Stimulated activated CD8-positive, alpha-beta memory T cell treated with anti-CD3 and anti-CD28 coated beads, Interleukin-15, amount 100 ng/mL, for 1 hour (primary cell): ENCODE measurements at regions not wholly inside any gene's neighbourhood (a gene's known extent, or its start where the extent isn't known, plus 50 kb on each side); places are given as distances from the start of the nearest gene placed in this dataset.

ENCODE experiments used
- DNase-seq: peaks from one replicate; pipeline ENCODE4 v3.0.0-alpha.2; 2020; ENCODE audit warnings: low read depth

- DNase-seq, result no peak
Observed at GRCh38 chr1:239539051-239539450, 152.7 kb downstream of the CHRM3 start.

GRCh38 chr1:239539812-239540211, 153.4 kb downstream of the CHRM3 start:
- no peak for DNase-seq

- no peak for DNase-seq
Observed at GRCh38 chr1:239543873-239544272, 157.5 kb downstream of the CHRM3 start.

GRCh38 chr1:239545466-239545865, 159.1 kb downstream of the CHRM3 start:
- DNase-seq, result no peak

- no peak for DNase-seq
Observed at GRCh38 chr1:239547987-239548386, 161.6 kb downstream of the CHRM3 start.

- DNase-seq, result no peak
Observed at GRCh38 chr1:239550178-239550577, 163.8 kb downstream of the CHRM3 start.

DNA sequence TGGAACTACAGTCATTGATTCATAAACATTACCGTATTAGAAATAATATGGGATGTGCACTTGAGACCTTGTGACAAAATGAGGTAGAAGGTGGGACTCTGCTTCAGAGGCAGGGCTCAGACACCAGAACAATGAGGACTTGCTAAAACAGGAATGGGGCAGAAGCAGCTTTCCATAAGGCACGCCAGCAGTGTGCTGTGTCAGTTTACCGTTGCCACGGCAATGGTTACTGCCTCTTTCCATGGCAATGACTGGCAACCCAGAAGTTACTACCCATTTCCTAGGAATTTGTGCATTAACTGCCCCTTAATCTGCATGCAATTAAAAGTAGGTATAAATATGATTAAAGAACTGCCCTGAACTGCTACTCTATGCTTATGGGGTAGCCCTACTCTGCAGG, 169.0 kb downstream of the CHRM3 start:
- DNase-seq, result no peak

DNA sequence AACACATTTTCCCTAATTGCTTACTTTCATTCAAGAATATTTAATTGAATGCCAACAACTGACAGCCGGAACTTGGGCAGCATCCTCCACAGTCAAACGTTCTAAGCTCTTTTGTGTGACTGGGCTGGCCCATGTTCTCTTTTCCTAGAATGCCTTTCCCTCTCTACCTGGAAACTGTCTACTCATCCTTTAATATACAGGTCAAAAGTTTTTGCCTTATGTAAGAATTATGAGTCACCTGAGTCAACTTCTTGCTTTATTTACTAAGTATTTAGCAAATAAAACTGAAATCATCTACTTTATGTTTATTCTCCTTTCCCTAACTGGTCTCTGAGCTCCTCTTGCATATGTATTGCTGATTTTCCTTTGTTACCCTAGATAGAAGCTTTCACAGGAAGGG, 172.2 kb downstream of the CHRM3 start:
- DNase-seq, result no peak

DNA sequence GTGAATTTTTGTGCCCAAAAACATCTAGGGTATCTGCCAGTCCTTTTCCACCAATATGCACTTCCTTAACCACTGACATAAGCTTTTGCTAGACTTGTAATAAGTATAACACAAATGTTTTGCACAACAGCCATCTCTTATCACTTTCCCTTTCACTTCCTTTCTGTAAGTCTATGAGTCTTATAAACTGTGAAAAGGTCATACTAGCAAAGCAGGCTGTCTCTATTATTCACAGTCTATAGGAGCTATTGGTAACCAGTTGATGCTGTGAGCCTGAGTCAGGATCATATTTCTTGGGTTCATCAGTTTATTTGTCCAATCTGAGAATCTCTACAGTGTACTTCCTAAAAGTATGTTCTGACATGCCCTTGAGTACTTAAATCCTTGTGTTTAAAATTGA, 172.6 kb downstream of the CHRM3 start:
- no peak for DNase-seq

DNA sequence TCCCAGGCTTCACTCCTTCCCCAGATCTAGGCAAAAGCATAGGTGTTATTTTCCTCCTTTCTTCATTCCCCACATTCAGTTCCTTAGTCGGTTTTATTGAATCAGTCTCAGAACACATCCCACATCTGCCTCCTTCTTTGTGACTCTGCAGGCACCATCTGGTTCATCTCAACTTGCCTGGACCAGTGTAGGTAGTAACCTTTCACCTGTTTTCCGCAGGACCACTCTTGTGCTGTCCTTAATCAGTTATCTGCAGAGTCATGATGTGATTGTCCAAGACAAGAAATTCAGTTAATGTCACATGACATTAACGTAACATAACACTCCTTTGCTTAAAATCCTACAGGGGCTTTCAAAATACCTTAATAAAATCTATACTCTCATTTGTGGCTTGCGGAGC, 174.6 kb downstream of the CHRM3 start:
- no peak for DNase-seq

- no peak for DNase-seq
Observed at GRCh38 chr1:239562095-239562494, 175.7 kb downstream of the CHRM3 start.

DNA sequence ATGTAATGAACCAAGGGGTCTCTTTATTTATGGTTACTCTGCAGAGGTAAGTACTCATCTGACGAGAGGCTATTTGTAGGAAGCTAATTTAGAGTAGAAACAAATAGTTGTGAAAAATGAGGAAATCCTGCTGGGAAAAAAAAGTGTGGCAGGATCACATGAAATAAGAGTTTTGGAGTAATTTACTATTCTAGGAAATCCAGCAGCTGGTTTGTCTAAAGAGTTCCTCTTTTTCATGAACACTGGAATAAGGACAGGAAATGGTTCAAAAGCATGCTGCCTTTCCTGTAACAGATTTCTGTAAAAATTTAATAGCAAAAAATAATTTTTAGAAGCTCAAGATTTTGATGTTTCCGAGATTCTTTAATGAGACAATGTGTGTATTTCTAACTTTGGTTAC, 177.3 kb downstream of the CHRM3 start:
- DNase-seq, result no peak

DNA sequence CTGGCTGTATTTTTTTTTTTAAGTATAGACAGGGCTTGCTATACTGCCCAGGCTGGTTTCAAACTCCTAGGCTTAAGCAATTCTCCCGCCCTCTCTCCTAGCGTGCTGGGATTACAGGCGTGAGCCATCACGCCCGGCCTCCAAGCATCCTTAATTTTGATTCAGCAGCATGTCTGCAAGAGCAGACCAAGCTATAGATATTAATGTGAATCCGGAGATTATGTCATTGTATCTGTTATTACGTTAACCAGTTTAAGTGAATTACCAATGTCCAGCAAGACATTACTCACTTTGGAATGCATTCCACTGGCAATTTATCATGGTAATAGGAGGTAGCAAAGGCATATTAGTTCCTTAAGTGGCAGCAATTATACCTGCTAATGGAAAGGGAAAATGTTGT, 179.7 kb downstream of the CHRM3 start:
- DNase-seq, result no peak

GRCh38 chr1:239570878-239571277, 184.5 kb downstream of the CHRM3 start:
- DNase-seq, result no peak

- no peak for DNase-seq
Observed at GRCh38 chr1:239572183-239572582, 185.8 kb downstream of the CHRM3 start.

DNA sequence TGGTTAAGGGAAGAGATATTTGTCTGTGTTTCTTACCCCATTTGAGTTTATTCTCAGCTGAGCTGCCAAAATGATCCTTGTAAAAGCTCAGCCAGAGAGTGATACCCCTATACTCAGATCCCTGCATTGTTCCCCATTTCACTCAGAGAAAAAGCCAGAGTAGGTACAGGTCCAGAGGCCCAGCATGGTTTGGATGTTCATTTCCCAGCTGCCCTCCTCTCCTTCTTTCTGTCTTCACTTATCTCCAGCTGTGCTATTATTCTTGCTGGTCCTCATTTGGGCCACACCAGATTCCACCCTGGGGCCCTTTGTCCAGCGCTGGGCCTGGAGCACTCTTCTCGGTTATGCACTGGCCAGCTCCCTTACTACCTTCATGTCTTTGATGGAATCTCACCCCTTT, 187.7 kb downstream of the CHRM3 start:
- DNase-seq, result no peak

GRCh38 chr1:239575113-239575512, 188.7 kb downstream of the CHRM3 start:
- no peak for DNase-seq

- DNase-seq, result no peak
Observed at GRCh38 chr1:239583536-239583935, 197.2 kb downstream of the CHRM3 start.

GRCh38 chr1:239586128-239586527, 199.8 kb downstream of the CHRM3 start:
- DNase-seq, result no peak

- peak; percentile 11 for DNase-seq
Observed at GRCh38 chr1:239587066-239587465, 200.7 kb downstream of the CHRM3 start.

GRCh38 chr1:239587574-239588369, 201.4 kb downstream of the CHRM3 start:
- no peak for DNase-seq

DNA sequence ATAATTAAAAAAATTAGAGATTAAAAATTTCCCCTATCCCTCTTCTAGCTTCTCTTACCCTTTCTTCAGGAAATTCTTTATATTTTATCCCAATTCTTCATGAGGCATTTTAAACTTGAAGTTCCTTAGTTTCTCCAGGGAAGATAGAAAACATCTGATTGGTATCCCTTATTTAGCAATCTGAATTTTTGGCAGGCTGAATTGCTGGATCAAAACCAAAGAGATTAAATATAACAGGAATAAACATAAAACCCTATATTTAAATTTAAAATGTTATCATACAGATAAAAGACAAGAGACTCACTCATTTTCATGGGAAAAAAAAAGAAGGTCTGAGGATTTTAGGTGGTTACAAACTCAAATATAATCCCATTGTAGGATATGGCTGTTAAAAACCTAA, 204.2 kb downstream of the CHRM3 start:
- no peak for DNase-seq

DNA sequence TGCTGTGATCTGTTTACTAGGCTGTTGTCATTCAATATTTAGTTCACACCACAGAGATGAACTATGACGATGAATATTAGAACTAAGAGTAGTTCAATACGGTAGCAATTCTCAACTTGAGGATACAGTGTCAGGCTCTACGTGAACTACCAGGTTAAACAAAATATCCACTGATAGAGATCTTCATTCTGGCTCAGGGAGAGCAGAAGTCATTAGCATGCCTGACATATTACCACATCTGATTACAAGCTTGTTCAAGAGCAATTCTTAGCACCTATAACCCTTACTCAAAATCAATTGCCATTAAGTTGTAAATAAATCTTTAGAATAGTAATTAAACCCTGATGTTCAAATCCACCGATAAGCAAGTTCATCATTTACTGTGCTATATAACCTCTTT, 207.2 kb downstream of the CHRM3 start:
- DNase-seq, result no peak

GRCh38 chr1:239600588-239600987, 214.2 kb downstream of the CHRM3 start:
- no peak for DNase-seq
